ENCODE measurements at regions not wholly inside any gene's neighbourhood (a gene's known extent, or its start where the extent isn't known, plus 50 kb on each side); places are given as distances from the start of the nearest gene placed in this dataset.
A peak's percentile ranks its signal among the peaks of the same experiment; 100 is the strongest.

GRCh38 chr18:34350778-34351177, 126.1 kb upstream of the NOL4 start:
- H3K4me3 ChIP-seq (ENCODE audit: low read depth, low read length): no peak overlapping the region
- DNase-seq (ENCODE audit: low read depth): no peak
- no peak for TF ChIP-seq CTCF (IDR thresholded peaks at IDR 0.05; ENCODE audit: insufficient read depth, low read depth, low read length)

- TF ChIP-seq CTCF (IDR thresholded peaks at IDR 0.05; ENCODE audit: insufficient read depth, low read depth, low read length): no peak
- no peak overlapping the region for H3K4me3 ChIP-seq (ENCODE audit: low read depth, low read length)
- DNase-seq (ENCODE audit: low read depth): peak; percentile 32
These were observed 127.9 kb upstream of the NOL4 start for GRCh38 chr18:34352385-34353163.

- no peak for DNase-seq (ENCODE audit: low read depth)
- no peak overlapping the region for H3K4me3 ChIP-seq (ENCODE audit: low read depth, low read length)
- TF ChIP-seq CTCF (IDR thresholded peaks at IDR 0.05; ENCODE audit: insufficient read depth, low read depth, low read length): no peak
These were observed 129.6 kb upstream of the NOL4 start for GRCh38 chr18:34354351-34354750.

- no peak overlapping the region for H3K4me3 ChIP-seq (ENCODE audit: low read depth, low read length)
- DNase-seq (ENCODE audit: low read depth): no peak
- no peak for TF ChIP-seq CTCF (IDR thresholded peaks at IDR 0.05; ENCODE audit: insufficient read depth, low read depth, low read length)
These were observed 133.3 kb upstream of the NOL4 start for GRCh38 chr18:34357944-34358580.

- no peak overlapping the region for H3K4me3 ChIP-seq (ENCODE audit: low read depth, low read length)
- no peak for DNase-seq (ENCODE audit: low read depth)
- TF ChIP-seq CTCF (IDR thresholded peaks at IDR 0.05; ENCODE audit: insufficient read depth, low read depth, low read length): no peak
These were observed 134.2 kb upstream of the NOL4 start for GRCh38 chr18:34358923-34359322.

- no peak for TF ChIP-seq CTCF (IDR thresholded peaks at IDR 0.05; ENCODE audit: insufficient read depth, low read depth, low read length)
These were observed 140.0 kb upstream of the NOL4 start for GRCh38 chr18:34364699-34365098.

More at GRCh38 chr18:34364699-34365098, 140.0 kb upstream of the NOL4 start:
- DNase-seq (ENCODE audit: low read depth): no peak
- H3K4me3 ChIP-seq (ENCODE audit: low read depth, low read length): no peak overlapping the region
